K562 (cell line): ENCODE measurements at regions not wholly inside any gene's neighbourhood (a gene's known extent, or its start where the extent isn't known, plus 50 kb on each side); places are given as distances from the start of the nearest gene placed in this dataset.

Source experiments
- POLR2AphosphoS5 ChIP-seq: IDR thresholded peaks from 2 replicates; pipeline ENCODE4 v1.6.1; 2011; ENCODE audit warnings: mild to moderate bottlenecking, low read depth, low read length, moderate library complexity; ENCODE audit not compliant: control insufficient read depth, insufficient read depth
- TBP ChIP-seq: optimal IDR thresholded peaks from 2 replicates; pipeline ENCODE3; 2011; ENCODE audit warnings: low read depth, low read length, improper control_type of control experiment
- TF ChIP-seq, protein P1 (sequence below), 2 experiments: fragments of 450-650 bp; IDR thresholded peaks; 2 replicates each; pipeline ENCODE4 v1.6.1; 2018; ENCODE audit warnings: mild to moderate bottlenecking in 2 of 2, low read depth in 1 of 2; ENCODE audit not compliant: partially characterized antibody in 2 of 2
- TF ChIP-seq, protein P2 (sequence below): fragments of 450-650 bp; formaldehyde crosslinking; IDR thresholded peaks from 2 replicates; pipeline ENCODE4 v1.4.0; 2022; ENCODE audit warnings: missing genetic modification characterization
- TF ChIP-seq, protein P3 (sequence below): IDR thresholded peaks from 3 replicates; pipeline ENCODE4 v1.6.1; 2011; ENCODE audit warnings: borderline replicate concordance, mild to moderate bottlenecking, moderate library complexity; ENCODE audit not compliant: insufficient read length; ENCODE audit errors: extremely low read depth
- TF ChIP-seq, protein P4 (sequence below), 3 experiments: IDR thresholded peaks in 2 of 3; conservative IDR thresholded peaks in 1 of 3; 2 replicates each; pipeline ENCODE4 v1.5.1; 2011 to 2012; ENCODE audit warnings: low read length in 3 of 3, mild to moderate bottlenecking in 3 of 3, control low read depth in 2 of 3, improper control_type of control experiment in 1 of 3, inconsistent platforms in 1 of 3, low read depth in 1 of 3, mixed read lengths in 1 of 3, moderate library complexity in 1 of 3; ENCODE audit not compliant: insufficient read depth in 2 of 3

DNA sequence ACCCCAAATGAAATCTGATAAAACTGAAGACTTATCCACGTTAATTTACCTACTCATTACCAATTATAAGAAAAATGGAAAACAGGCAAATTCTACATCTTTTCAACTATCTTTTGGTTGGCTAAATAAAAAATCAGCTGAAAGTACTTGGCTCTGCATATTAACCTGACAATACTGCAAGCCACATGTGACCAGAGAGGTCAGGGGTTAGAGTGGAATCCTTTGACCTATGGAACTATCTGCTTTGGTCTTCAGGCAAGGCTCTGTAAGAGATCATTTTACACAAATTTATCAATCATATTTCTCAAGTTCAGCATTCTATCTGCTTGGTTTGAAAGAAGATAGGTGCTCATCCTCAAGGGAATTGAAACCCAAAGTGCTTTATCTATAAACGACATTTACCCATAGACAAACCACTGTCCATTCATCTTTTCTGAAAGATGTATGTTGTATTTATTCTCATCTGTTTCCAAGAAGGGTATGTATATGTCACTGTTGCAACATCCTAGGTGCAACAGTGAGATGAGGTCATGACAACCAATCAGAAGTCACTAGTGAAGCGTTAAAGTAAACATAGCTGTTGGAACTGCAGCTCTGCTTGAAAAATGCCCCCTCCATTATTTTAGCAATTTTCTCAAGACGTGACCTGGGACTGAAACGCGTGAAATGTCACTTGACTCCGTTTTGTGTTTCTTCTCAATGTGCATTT is 144.9 kb upstream of the POU5F2 start:
- TF ChIP-seq, protein P1, sequence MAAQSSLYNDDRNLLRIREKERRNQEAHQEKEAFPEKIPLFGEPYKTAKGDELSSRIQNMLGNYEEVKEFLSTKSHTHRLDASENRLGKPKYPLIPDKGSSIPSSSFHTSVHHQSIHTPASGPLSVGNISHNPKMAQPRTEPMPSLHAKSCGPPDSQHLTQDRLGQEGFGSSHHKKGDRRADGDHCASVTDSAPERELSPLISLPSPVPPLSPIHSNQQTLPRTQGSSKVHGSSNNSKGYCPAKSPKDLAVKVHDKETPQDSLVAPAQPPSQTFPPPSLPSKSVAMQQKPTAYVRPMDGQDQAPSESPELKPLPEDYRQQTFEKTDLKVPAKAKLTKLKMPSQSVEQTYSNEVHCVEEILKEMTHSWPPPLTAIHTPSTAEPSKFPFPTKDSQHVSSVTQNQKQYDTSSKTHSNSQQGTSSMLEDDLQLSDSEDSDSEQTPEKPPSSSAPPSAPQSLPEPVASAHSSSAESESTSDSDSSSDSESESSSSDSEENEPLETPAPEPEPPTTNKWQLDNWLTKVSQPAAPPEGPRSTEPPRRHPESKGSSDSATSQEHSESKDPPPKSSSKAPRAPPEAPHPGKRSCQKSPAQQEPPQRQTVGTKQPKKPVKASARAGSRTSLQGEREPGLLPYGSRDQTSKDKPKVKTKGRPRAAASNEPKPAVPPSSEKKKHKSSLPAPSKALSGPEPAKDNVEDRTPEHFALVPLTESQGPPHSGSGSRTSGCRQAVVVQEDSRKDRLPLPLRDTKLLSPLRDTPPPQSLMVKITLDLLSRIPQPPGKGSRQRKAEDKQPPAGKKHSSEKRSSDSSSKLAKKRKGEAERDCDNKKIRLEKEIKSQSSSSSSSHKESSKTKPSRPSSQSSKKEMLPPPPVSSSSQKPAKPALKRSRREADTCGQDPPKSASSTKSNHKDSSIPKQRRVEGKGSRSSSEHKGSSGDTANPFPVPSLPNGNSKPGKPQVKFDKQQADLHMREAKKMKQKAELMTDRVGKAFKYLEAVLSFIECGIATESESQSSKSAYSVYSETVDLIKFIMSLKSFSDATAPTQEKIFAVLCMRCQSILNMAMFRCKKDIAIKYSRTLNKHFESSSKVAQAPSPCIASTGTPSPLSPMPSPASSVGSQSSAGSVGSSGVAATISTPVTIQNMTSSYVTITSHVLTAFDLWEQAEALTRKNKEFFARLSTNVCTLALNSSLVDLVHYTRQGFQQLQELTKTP (IDR thresholded peaks at IDR 0.05; ENCODE audit: low read depth in 1 of 2, partially characterized antibody in 2 of 2): no peak
- TF ChIP-seq, protein P2, sequence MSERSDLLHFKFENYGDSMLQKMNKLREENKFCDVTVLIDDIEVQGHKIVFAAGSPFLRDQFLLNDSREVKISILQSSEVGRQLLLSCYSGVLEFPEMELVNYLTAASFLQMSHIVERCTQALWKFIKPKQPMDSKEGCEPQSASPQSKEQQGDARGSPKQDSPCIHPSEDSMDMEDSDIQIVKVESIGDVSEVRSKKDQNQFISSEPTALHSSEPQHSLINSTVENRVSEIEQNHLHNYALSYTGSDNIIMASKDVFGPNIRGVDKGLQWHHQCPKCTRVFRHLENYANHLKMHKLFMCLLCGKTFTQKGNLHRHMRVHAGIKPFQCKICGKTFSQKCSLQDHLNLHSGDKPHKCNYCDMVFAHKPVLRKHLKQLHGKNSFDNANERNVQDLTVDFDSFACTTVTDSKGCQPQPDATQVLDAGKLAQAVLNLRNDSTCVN (CRISPR knock-in tag): no peak
- TF ChIP-seq, protein P3, sequence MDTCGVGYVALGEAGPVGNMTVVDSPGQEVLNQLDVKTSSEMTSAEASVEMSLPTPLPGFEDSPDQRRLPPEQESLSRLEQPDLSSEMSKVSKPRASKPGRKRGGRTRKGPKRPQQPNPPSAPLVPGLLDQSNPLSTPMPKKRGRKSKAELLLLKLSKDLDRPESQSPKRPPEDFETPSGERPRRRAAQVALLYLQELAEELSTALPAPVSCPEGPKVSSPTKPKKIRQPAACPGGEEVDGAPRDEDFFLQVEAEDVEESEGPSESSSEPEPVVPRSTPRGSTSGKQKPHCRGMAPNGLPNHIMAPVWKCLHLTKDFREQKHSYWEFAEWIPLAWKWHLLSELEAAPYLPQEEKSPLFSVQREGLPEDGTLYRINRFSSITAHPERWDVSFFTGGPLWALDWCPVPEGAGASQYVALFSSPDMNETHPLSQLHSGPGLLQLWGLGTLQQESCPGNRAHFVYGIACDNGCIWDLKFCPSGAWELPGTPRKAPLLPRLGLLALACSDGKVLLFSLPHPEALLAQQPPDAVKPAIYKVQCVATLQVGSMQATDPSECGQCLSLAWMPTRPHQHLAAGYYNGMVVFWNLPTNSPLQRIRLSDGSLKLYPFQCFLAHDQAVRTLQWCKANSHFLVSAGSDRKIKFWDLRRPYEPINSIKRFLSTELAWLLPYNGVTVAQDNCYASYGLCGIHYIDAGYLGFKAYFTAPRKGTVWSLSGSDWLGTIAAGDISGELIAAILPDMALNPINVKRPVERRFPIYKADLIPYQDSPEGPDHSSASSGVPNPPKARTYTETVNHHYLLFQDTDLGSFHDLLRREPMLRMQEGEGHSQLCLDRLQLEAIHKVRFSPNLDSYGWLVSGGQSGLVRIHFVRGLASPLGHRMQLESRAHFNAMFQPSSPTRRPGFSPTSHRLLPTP: no peak
- TF ChIP-seq POLR2AphosphoS5: no peak
- TF ChIP-seq, protein P4, sequence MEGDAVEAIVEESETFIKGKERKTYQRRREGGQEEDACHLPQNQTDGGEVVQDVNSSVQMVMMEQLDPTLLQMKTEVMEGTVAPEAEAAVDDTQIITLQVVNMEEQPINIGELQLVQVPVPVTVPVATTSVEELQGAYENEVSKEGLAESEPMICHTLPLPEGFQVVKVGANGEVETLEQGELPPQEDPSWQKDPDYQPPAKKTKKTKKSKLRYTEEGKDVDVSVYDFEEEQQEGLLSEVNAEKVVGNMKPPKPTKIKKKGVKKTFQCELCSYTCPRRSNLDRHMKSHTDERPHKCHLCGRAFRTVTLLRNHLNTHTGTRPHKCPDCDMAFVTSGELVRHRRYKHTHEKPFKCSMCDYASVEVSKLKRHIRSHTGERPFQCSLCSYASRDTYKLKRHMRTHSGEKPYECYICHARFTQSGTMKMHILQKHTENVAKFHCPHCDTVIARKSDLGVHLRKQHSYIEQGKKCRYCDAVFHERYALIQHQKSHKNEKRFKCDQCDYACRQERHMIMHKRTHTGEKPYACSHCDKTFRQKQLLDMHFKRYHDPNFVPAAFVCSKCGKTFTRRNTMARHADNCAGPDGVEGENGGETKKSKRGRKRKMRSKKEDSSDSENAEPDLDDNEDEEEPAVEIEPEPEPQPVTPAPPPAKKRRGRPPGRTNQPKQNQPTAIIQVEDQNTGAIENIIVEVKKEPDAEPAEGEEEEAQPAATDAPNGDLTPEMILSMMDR (IDR thresholded peaks at IDR 0.05 in 2 of 3, conservative IDR thresholded peaks at IDR 0.05 in 1 of 3; ENCODE audit: insufficient read depth in 2 of 3, low read depth in 1 of 3, low read length in 3 of 3): no peak
- no peak for TF ChIP-seq TBP
